ENCODE measurements at regions not wholly inside any gene's neighbourhood (a gene's known extent, or its start where the extent isn't known, plus 50 kb on each side); places are given as distances from the start of the nearest gene placed in this dataset.

- no peak for TF ChIP-seq CTCF (IDR thresholded peaks at IDR 0.05; ENCODE audit: low read depth, low read length)
- no peak for DNase-seq (ENCODE audit: extremely low read depth, low read depth)
These were observed 117.3 kb upstream of the PALS2 start for GRCh38 chr7:24455813-24456525.

- DNase-seq (ENCODE audit: extremely low read depth, low read depth), result no peak
- no peak for TF ChIP-seq CTCF (IDR thresholded peaks at IDR 0.05; ENCODE audit: low read depth, low read length)
These were observed 116.6 kb upstream of the PALS2 start for GRCh38 chr7:24456526-24457218.

DNA sequence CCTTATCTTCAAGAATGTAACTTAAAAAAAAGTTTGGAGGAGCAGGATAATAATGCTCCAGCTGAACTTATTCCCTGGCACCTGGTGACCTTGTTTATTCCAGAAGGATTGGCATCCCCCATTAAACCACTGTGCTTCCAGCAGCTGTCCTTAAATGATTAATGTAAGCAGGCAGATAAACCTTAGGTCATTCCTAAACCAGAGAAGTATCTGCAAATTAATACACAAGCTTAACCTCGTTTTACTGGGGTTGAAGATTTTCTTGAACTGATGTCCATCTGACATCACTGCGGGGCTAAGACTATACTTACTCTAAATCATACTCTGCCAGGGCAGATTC is 116.1 kb upstream of the PALS2 start:
- DNase-seq (ENCODE audit: extremely low read depth, low read depth), result no peak
- TF ChIP-seq CTCF (IDR thresholded peaks at IDR 0.05; ENCODE audit: low read depth, low read length), result no peak

DNA sequence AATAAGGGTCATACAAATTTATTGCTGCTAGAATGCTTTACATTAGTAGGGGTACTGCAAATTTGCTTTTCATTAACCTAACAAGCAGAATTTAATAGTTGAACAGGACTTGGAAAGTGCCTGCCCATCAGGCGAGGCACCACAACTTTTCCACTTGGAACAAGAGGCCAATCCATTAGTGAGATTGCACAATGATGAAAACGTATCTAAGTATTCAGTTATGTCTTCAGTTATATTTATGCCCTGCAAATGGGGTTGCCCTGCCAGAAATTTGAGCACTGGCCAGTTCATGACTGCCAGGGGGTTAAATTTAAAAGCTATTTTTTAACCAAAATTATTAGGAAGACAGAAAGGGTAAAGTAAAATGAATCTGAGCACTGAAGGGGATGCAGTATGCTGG is 111.1 kb upstream of the PALS2 start:
- TF ChIP-seq CTCF (IDR thresholded peaks at IDR 0.05; ENCODE audit: low read depth, low read length), result no peak
- no peak for DNase-seq (ENCODE audit: extremely low read depth, low read depth)

- DNase-seq (ENCODE audit: extremely low read depth, low read depth), result no peak
- no peak for TF ChIP-seq CTCF (IDR thresholded peaks at IDR 0.05; ENCODE audit: low read depth, low read length)
These were observed 110.3 kb upstream of the PALS2 start for GRCh38 chr7:24462984-24463383.

GRCh38 chr7:24463474-24463873 is 109.8 kb upstream of the PALS2 start:
- TF ChIP-seq CTCF (IDR thresholded peaks at IDR 0.05; ENCODE audit: low read depth, low read length), result no peak
- no peak for DNase-seq (ENCODE audit: extremely low read depth, low read depth)

DNA sequence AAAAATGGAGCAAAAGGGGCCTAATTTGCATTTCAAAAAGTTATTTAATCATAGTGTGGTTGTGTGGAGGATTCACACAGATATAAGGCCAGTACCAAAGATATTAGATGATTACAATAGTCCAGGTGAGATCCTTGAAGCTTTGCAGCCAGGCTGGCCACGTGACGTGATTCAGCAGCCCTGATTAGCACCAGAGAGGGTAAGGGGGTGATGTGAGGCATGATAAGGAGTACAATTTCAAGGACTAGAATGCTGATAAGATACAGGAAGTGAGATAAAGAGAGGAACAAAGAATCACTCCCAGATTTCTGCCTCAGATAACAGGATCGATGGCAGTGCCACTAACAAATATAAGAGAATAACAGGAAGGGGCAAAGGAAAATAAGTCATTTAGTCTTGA is 108.4 kb upstream of the PALS2 start:
- no peak for TF ChIP-seq CTCF (IDR thresholded peaks at IDR 0.05; ENCODE audit: low read depth, low read length)
- DNase-seq (ENCODE audit: extremely low read depth, low read depth), result no peak

All from AG09319 (cell line).